ENCODE measurements at regions not wholly inside any gene's neighbourhood (a gene's known extent, or its start where the extent isn't known, plus 50 kb on each side); places are given as distances from the start of the nearest gene placed in this dataset.

DNA sequence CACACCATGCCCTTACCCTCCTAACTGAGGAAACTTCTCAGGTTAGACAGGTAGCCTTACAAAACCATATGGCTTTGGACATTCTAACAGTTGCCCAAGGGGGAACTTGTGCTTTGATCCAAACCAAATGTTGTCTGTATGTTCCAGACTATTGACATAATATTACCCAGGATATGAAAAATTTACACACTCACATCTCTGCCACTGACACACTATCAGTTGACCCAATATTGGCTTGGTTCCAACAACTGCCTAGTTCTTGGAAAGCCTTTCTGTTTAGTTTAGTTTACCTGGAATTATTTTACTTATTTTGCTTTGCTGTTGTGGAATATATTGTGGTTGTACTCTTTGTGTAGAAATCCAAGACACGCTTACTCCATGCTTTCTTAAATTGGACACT lies 178.4 kb downstream of the RNF152 start:
- no peak overlapping the region for H3K4me3 ChIP-seq
- DNase-seq (ENCODE audit: low spot score) = no peak
- no peak overlapping the region for H3K27ac ChIP-seq
- TF ChIP-seq, protein P1, sequence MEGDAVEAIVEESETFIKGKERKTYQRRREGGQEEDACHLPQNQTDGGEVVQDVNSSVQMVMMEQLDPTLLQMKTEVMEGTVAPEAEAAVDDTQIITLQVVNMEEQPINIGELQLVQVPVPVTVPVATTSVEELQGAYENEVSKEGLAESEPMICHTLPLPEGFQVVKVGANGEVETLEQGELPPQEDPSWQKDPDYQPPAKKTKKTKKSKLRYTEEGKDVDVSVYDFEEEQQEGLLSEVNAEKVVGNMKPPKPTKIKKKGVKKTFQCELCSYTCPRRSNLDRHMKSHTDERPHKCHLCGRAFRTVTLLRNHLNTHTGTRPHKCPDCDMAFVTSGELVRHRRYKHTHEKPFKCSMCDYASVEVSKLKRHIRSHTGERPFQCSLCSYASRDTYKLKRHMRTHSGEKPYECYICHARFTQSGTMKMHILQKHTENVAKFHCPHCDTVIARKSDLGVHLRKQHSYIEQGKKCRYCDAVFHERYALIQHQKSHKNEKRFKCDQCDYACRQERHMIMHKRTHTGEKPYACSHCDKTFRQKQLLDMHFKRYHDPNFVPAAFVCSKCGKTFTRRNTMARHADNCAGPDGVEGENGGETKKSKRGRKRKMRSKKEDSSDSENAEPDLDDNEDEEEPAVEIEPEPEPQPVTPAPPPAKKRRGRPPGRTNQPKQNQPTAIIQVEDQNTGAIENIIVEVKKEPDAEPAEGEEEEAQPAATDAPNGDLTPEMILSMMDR (IDR thresholded peaks at IDR 0.05) = no peak

DNA sequence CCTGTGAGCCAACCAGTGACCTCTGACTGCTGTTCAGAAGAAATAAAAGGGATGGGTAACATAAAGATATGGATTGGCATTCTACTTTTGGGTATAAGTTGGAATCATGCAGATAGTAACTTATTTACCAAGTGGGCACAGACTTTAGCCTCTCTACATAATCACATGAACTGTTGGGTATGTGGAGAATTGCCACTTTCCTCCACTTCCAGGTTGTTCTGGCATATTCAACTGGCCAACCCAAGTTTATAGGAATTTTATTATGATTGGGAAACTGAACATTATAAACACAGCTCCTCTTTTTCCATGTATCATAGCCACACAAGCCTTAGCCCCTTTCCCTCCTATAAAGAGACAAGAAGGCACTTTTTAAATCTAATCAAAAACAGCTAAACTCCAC lies 179.3 kb downstream of the RNF152 start:
- TF ChIP-seq, protein P1 (IDR thresholded peaks at IDR 0.05) = no peak
- no peak for DNase-seq (ENCODE audit: low spot score)
- H3K27ac ChIP-seq = no peak overlapping the region
- no peak overlapping the region for H3K4me3 ChIP-seq

DNA sequence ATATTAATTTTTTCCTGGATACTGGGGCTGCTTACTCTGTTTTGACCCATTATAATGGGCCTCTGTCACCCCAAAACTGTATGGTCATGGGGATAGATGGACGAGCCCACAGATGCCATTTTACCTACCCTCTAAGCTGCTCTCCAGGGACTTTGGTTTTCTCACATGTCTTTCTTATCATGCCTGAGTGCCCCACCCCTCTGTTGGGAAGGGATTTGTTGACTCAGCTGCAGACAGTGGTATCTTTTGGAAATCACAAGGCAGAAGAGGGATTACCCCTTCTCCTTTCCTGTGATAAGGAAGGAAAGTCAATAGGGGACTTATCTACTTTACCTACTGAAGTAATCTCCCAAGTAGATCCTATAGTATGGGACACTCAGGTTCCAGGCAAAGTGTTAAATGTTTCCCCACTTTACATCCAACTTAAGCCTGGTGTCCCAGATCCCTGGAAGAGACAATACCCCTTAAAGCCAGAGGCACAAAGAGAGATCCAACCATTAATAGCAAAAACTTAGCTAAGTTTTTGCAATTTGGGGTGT lies 182.7 kb downstream of the RNF152 start:
- Histone ChIP-seq H3K4me3 (no peak overlapping the region), H3K27ac (no peak overlapping the region)
- TF ChIP-seq, protein P1 (IDR thresholded peaks at IDR 0.05) = no peak
- DNase-seq (ENCODE audit: low spot score) = no peak

DNA sequence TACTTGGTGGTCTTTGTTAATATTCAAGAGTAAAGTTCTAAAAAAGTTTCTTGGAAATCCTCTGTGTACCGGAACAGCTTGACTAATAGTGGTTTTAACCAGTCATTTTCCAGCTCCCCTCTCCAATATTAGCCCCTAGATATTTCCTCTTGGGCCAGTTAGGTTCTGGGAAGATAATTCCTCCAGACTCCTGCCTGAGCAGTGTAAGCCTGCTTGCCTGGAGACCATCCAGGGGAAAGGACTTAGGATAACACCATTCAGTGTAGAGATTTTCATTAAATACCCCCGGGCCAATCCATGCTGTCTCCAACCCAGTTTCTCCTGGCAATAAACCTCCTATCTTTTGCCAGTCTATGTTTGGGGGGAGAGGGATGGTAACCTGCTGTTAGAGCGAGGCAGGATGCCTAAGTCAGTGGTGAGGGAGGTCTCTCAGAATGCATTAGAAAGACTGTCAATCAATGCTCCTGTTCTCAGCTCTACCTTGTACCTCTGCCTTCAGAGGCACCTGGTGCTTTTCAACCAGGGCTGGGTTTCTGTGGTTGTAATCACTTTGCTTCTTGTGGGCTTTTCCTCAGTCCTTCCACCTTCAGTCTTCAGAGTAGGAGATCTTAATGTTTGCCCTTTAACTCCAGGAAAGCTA lies 186.4 kb downstream of the RNF152 start:
- TF ChIP-seq, protein P1 (IDR thresholded peaks at IDR 0.05) = no peak
- Histone ChIP-seq H3K27ac (no peak overlapping the region), H3K4me3 (no peak overlapping the region)
- DNase-seq (ENCODE audit: low spot score) = no peak

DNA sequence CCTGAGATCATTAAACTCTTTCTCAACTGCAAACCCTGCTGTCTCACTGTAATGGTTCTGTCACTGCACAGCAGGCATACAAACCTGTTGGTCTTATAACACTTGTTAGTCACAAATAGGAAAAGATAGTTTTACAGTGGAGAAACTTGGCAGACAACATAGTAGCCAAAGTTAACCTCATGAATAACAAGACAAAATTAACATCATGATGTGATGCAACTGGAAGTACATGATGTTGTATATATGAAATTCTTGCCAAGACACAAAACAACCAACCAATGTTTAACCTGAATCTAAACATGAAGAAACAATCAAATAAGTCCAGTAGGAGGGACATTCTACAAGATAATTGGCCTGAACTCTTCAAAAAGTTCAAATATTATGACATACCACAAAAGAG lies 189.3 kb downstream of the RNF152 start:
- TF ChIP-seq, protein P1 (IDR thresholded peaks at IDR 0.05) = no peak
- Histone ChIP-seq H3K27ac (peak overlapping the region; percentile 18 to 48), H3K4me3 (no peak overlapping the region)
- DNase-seq (ENCODE audit: low spot score) = no peak

DNA sequence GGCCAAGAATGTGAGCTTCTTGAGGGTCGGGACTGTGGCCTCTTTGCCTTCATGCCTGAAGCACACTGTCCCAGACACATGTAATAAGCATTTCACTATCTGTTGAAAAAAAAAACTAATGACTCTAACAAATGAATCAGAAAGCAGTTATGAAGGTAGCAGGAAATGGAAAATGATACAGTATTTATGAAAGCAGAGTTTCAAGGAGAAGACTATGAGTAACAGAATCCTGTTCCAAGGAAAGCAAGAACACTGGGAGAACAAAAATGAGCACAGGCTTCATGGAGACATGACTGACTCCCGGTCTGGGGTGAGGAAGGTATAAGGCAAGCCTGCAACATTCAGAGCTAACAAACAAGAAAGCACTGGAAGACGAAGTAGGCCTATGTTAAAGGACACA lies 190.8 kb downstream of the RNF152 start:
- Histone ChIP-seq H3K27ac (peak overlapping the region; percentile 48 to 63), H3K4me3 (no peak overlapping the region)
- TF ChIP-seq, protein P1 (IDR thresholded peaks at IDR 0.05) = no peak
- no peak for DNase-seq (ENCODE audit: low spot score)

DNA sequence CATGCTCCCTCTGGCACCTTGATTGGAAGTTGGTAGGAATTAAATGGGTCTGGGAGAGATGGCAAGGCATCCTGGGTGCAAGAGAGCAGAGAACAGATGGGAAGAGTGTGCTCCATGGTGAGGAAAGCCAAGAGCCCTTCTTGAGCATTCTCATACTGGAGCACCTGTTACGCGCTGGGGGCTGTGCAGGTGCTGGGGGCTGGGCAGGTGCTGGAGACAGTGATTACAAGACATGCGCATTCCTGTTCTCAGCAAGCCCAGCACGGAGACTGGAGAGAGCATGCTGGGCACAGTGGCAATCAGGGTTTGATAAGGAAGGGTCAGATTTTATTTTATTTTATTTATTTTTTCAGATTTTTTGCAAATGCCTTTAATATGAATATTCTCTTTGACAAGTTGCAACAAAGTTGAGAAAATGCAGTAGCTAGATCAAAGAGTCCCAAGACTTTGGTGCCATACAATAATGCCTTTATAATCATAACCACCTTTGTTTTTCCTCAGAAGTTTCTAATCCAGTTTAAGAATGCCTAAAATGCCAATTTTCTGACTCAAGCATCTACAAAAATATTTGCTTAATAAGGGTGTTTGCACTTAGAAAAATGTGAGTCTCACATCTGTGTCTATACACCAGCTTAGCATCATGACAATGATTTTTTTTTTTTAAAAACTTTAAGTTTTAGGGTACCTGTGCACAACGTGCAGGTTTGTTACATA lies 193.3 kb downstream of the RNF152 start:
- TF ChIP-seq, protein P1 (IDR thresholded peaks at IDR 0.05) = no peak
- Histone ChIP-seq H3K4me3 (no peak overlapping the region), H3K27ac (no peak overlapping the region)
- no peak for DNase-seq (ENCODE audit: low spot score)

Data from coronary artery (tissue), 2 donors.